ENCODE measurements at regions not wholly inside any gene's neighbourhood (a gene's known extent, or its start where the extent isn't known, plus 50 kb on each side); places are given as distances from the start of the nearest gene placed in this dataset.
"Not testable (repeated sequence)": the region's sequence is repeated elsewhere in the genome, so short reads cannot be mapped to it uniquely, and the experiment has no call there.

GRCh38 chrX:67213686-67214085 lies 330.1 kb upstream of the AR start:
- DNase-seq (ENCODE audit: low spot score), result not testable (repeated sequence)

GRCh38 chrX:67207912-67208311 lies 335.9 kb upstream of the AR start:
- no peak for DNase-seq (ENCODE audit: low spot score)

GRCh38 chrX:67159437-67159836 lies 384.4 kb upstream of the AR start:
- DNase-seq (ENCODE audit: low spot score), result no peak

GRCh38 chrX:67114635-67115034 lies 429.2 kb upstream of the AR start:
- no peak for DNase-seq (ENCODE audit: low spot score)

- no peak for DNase-seq (ENCODE audit: low spot score)
These were observed 438.1 kb upstream of the AR start for GRCh38 chrX:67105758-67106116.

- no peak for DNase-seq (ENCODE audit: low spot score)
These were observed 438.7 kb upstream of the AR start for GRCh38 chrX:67104982-67105757.

GRCh38 chrX:67100031-67100884 lies 443.6 kb upstream of the AR start:
- no peak for DNase-seq (ENCODE audit: low spot score)

GRCh38 chrX:67094061-67094460 lies 449.8 kb upstream of the AR start:
- no peak for DNase-seq (ENCODE audit: low spot score)

GRCh38 chrX:67050760-67051159 lies 411.9 kb upstream of the EDA2R start:
- DNase-seq (ENCODE audit: low spot score), result no peak

GRCh38 chrX:67044866-67045265 lies 406.0 kb upstream of the EDA2R start:
- DNase-seq (ENCODE audit: low spot score), result no peak

GRCh38 chrX:67044029-67044653 lies 405.3 kb upstream of the EDA2R start:
- no peak for DNase-seq (ENCODE audit: low spot score)

GRCh38 chrX:67004451-67004850 lies 365.6 kb upstream of the EDA2R start:
- no peak for DNase-seq (ENCODE audit: low spot score)

- DNase-seq (ENCODE audit: low spot score), result no peak
These were observed 355.9 kb upstream of the EDA2R start for GRCh38 chrX:66994729-66995128.

GRCh38 chrX:66992077-66992476 lies 353.2 kb upstream of the EDA2R start:
- not testable (repeated sequence) for DNase-seq (ENCODE audit: low spot score)

GRCh38 chrX:66988331-66988730 lies 349.5 kb upstream of the EDA2R start:
- no peak for DNase-seq (ENCODE audit: low spot score)

- DNase-seq (ENCODE audit: low spot score), result no peak
These were observed 322.8 kb upstream of the EDA2R start for GRCh38 chrX:66961665-66962064.

GRCh38 chrX:66931713-66932112 lies 292.8 kb upstream of the EDA2R start:
- DNase-seq (ENCODE audit: low spot score), result no peak

GRCh38 chrX:66930516-66930915 lies 291.6 kb upstream of the EDA2R start:
- not testable (repeated sequence) for DNase-seq (ENCODE audit: low spot score)

- DNase-seq (ENCODE audit: low spot score), result no peak
These were observed 281.4 kb upstream of the EDA2R start for GRCh38 chrX:66920296-66920695.

GRCh38 chrX:66919280-66919832 lies 280.5 kb upstream of the EDA2R start:
- no peak for DNase-seq (ENCODE audit: low spot score)

GRCh38 chrX:66918511-66918910 lies 279.6 kb upstream of the EDA2R start:
- no peak for DNase-seq (ENCODE audit: low spot score)

- DNase-seq (ENCODE audit: low spot score), result no peak
These were observed 277.0 kb upstream of the EDA2R start for GRCh38 chrX:66915893-66916292.

- no peak for DNase-seq (ENCODE audit: low spot score)
These were observed 275.2 kb upstream of the EDA2R start for GRCh38 chrX:66914080-66914479.

All from pons (tissue), 1 donor.